ENCODE measurements at regions not wholly inside any gene's neighbourhood (a gene's known extent, or its start where the extent isn't known, plus 50 kb on each side); places are given as distances from the start of the nearest gene placed in this dataset.

DNA sequence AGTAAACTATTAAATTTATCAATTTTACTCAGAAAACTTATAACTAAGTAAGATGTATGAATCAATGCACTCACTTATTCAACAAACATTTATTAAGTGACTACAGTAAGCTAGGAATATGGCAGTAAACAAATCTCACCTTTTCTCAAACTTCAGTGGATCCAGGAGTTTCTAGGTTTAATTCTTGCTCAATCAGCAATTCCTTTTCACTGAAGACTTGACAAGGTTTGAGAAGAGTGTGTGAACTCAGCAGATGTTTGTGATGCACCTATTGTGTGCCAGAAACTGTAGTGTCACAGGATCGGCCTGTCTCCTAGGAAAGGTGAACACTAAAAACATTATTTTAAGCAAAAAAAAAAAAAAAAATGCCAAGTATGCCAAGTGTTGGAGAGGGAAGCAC is 167.8 kb downstream of the ALG10 start:
- no peaks in the 10 kb centered on the region for H3K27me3 ChIP-seq (ENCODE audit: insufficient read depth, insufficient read length)
- H3K9me3 ChIP-seq (ENCODE audit: insufficient read depth, low read length), result no peaks in the 10 kb centered on the region
- H3K36me3 ChIP-seq (ENCODE audit: insufficient read depth, insufficient read length, low read length), result no peaks in the 10 kb centered on the region
- H3K4me1 ChIP-seq (ENCODE audit: insufficient read depth, insufficient read length), result no peaks in the 10 kb centered on the region
- TF ChIP-seq YY1 (IDR thresholded peaks at IDR 0.05; ENCODE audit: insufficient read depth, insufficient read length), result no peak
- DNase-seq (ENCODE audit: low read depth, low spot score), result no peak
- H3K4me3 ChIP-seq (ENCODE audit: insufficient read length, low read depth), result no peak overlapping the region
- no peak overlapping the region for H3K9ac ChIP-seq (ENCODE audit: insufficient read length, low read depth)

DNA sequence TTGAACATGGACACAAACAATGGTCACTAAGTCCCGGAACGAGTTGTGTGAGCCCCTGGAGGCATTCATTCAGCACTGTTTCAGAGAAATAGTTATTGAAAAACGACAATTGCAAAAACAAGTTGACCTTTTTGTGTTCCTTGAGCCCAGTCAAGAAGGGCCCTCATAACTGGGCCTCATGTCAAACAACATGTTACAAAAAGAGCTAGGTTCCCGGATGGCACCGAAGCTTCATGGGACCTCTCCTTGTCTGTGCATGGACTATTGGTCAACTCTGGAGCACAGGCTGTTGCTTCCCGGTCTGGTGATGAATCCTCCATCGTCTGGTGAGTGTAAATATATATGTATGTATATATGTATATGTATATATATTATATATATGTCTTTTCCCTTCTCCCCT is 176.6 kb downstream of the ALG10 start:
- TF ChIP-seq ZNF274 (IDR thresholded peaks at IDR 0.05; ENCODE audit: low read depth, low read length), result no peak
- TF ChIP-seq YY1 (IDR thresholded peaks at IDR 0.05; ENCODE audit: insufficient read depth, insufficient read length), result no peak
- TF ChIP-seq SUZ12 (IDR thresholded peaks at IDR 0.05; ENCODE audit: extremely low read depth, insufficient read depth, insufficient read length), result no peak
- no peak overlapping the region for H3K9ac ChIP-seq (ENCODE audit: insufficient read length, low read depth)
- H3K9me3 ChIP-seq (ENCODE audit: insufficient read depth, low read length), result no peaks in the 10 kb centered on the region
- H3K4me3 ChIP-seq (ENCODE audit: insufficient read length, low read depth), result no peak overlapping the region
- no peaks in the 10 kb centered on the region for H3K4me1 ChIP-seq (ENCODE audit: insufficient read depth, insufficient read length)
- DNase-seq (ENCODE audit: low read depth, low spot score), result no peak
- no peaks in the 10 kb centered on the region for H3K36me3 ChIP-seq (ENCODE audit: insufficient read depth, insufficient read length, low read length)
- H3K27me3 ChIP-seq (ENCODE audit: insufficient read depth, insufficient read length), result no peaks in the 10 kb centered on the region

DNA sequence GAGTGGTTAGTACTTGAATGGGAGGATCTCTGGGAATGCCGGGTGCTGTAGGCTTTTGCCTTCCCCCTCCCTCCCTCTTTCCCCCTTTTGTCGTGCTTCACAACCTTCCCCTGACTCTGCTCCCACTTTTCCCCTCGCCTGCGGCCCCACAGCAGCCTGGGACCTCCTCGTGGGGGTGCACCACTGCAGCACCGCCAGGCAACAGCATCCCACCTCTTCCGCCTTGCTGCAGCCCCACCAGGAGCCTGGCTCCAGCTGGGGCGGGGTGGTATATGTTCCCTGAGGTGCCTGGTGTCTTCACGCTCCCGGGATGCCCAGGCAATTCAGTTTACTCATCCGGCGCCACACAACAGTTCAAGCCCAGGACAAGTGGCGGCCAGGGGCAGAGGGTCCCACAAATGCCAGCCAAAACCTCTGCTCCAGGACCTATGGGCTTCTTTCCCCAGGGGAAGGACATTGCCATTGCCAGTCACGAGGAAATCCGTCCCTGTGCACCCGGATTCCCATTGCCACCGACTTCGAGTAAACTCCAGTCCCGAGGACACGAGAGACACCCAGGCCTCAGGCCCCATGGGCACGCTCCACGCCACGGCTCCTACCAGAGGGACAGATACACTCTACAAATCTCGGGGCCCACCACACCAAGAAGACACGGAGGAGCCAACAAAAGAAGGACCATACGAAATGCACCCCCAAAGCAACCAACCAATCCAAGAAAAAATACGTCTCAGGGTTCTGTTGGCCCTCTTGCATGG is 181.7 kb downstream of the ALG10 start:
- no peaks in the 10 kb centered on the region for H3K9me3 ChIP-seq (ENCODE audit: insufficient read depth, low read length)
- no peak overlapping the region for H3K4me3 ChIP-seq (ENCODE audit: insufficient read length, low read depth)
- DNase-seq (ENCODE audit: low read depth, low spot score), result no peak
- H3K4me1 ChIP-seq (ENCODE audit: insufficient read depth, insufficient read length), result no peaks in the 10 kb centered on the region
- H3K27me3 ChIP-seq (ENCODE audit: insufficient read depth, insufficient read length), result no peaks in the 10 kb centered on the region
- no peaks in the 10 kb centered on the region for H3K36me3 ChIP-seq (ENCODE audit: insufficient read depth, insufficient read length, low read length)
- no peak overlapping the region for H3K9ac ChIP-seq (ENCODE audit: insufficient read length, low read depth)
- no peak for TF ChIP-seq SUZ12 (IDR thresholded peaks at IDR 0.05; ENCODE audit: extremely low read depth, insufficient read depth, insufficient read length)
- TF ChIP-seq ZNF274 (IDR thresholded peaks at IDR 0.05; ENCODE audit: low read depth, low read length), result no peak
- TF ChIP-seq YY1 (IDR thresholded peaks at IDR 0.05; ENCODE audit: insufficient read depth, insufficient read length), result no peak

DNA sequence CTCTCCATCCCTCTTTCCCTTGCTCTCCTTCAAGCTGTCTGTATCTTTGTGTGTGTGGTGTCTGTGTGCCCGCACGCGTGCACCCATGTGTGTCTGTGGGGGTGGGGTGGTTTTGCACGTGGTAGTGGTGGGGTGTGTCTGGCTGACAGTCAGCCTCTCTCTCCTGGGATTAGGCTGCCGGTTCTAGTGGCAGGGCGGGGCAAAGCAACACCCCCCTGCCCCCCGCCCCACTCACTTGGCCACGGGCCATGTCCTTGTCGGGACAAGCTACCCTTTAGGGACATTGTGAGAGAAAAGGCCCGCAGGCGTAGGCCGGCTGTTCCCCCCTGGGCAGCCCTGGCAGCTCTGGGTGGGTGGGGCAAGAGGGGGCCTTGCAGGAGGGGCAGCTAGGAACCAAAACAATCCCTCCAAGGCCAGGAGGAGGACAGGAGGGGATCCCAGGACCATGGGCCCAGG is 182.6 kb downstream of the ALG10 start:
- no peak overlapping the region for H3K4me3 ChIP-seq (ENCODE audit: insufficient read length, low read depth)
- H3K27me3 ChIP-seq (ENCODE audit: insufficient read depth, insufficient read length), result no peaks in the 10 kb centered on the region
- no peaks in the 10 kb centered on the region; the same call in 1 of the 2 replicates for H3K9me3 ChIP-seq (ENCODE audit: insufficient read depth, low read length)
- H3K9ac ChIP-seq (ENCODE audit: insufficient read length, low read depth), result no peak overlapping the region
- H3K36me3 ChIP-seq (ENCODE audit: insufficient read depth, insufficient read length, low read length), result no peaks in the 10 kb centered on the region
- DNase-seq (ENCODE audit: low read depth, low spot score), result no peak
- TF ChIP-seq YY1 (IDR thresholded peaks at IDR 0.05; ENCODE audit: insufficient read depth, insufficient read length), result no peak
- TF ChIP-seq ZNF274 (IDR thresholded peaks at IDR 0.05; ENCODE audit: low read depth, low read length), result no peak
- TF ChIP-seq SUZ12 (IDR thresholded peaks at IDR 0.05; ENCODE audit: extremely low read depth, insufficient read depth, insufficient read length), result no peak
- H3K4me1 ChIP-seq (ENCODE audit: insufficient read depth, insufficient read length), result no peaks in the 10 kb centered on the region

DNA sequence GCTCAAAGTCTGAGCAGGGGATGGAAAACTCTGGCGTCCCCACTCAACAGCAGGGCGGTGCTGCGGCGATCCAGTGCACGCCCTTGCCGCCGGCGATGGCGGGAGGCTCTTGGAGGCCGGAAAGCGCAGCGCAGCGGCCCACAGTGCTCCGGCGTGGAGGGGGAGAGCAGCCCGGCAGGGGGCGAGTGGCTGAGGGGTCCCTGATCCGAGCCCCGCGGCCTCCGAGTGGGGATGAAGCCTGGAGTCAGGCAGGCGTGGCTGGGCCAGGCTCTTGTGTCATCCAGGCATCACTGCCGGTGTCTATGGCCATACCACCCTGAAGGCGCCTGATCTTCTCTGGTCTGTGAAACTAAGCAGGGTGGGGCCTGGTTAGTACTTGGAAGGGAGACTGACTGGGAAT is 183.1 kb downstream of the ALG10 start:
- no peak overlapping the region for H3K4me3 ChIP-seq (ENCODE audit: insufficient read length, low read depth)
- no peaks in the 10 kb centered on the region for H3K4me1 ChIP-seq (ENCODE audit: insufficient read depth, insufficient read length)
- no peaks in the 10 kb centered on the region; the same call in 1 of the 2 replicates for H3K9me3 ChIP-seq (ENCODE audit: insufficient read depth, low read length)
- H3K27me3 ChIP-seq (ENCODE audit: insufficient read depth, insufficient read length), result no peaks in the 10 kb centered on the region
- H3K36me3 ChIP-seq (ENCODE audit: insufficient read depth, insufficient read length, low read length), result no peaks in the 10 kb centered on the region
- DNase-seq (ENCODE audit: low read depth, low spot score), result no peak
- no peak overlapping the region for H3K9ac ChIP-seq (ENCODE audit: insufficient read length, low read depth)
- TF ChIP-seq ZNF274 (IDR thresholded peaks at IDR 0.05; ENCODE audit: low read depth, low read length), result no peak
- no peak for TF ChIP-seq YY1 (IDR thresholded peaks at IDR 0.05; ENCODE audit: insufficient read depth, insufficient read length)
- TF ChIP-seq SUZ12 (IDR thresholded peaks at IDR 0.05; ENCODE audit: extremely low read depth, insufficient read depth, insufficient read length), result no peak

DNA sequence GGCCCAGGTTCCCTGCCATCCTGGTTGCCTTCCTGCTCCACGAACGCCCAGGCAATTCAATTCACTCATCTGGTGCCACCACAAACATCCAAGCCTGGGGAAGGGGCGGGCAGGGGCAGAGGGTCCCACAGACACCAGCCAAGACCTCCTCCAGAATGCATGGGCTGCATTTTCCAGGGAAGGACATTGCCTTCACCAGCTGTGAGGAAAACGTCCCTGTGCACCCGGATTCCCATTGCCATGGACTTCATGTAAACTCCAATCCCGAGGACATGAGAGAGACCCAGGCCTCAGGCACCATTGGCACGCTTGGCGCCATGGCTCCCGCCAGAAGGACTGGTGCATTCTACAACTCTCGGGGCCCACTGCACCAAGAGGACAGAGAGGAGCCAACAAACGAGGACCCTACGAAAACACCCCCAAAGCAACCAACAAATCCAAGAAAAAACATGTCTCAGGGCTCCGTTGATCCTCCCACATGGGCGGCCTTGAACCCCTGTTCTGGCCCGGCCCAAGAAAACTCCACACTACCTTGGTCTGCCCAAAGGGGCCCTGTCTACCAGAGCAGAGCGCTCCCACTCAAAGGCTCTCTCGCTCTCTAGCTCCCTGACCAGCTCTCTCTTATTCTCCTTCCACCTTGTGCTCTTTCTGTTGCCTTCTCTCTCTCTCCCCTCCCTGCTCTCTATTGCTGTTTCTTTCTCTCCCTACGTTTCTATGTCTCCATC is 183.9 kb downstream of the ALG10 start:
- H3K36me3 ChIP-seq (ENCODE audit: insufficient read depth, insufficient read length, low read length), result no peaks in the 10 kb centered on the region
- no peak overlapping the region for H3K4me3 ChIP-seq (ENCODE audit: insufficient read length, low read depth)
- no peaks in the 10 kb centered on the region for H3K27me3 ChIP-seq (ENCODE audit: insufficient read depth, insufficient read length)
- no peak overlapping the region for H3K9ac ChIP-seq (ENCODE audit: insufficient read length, low read depth)
- no peaks in the 10 kb centered on the region; the same call in 1 of the 2 replicates for H3K9me3 ChIP-seq (ENCODE audit: insufficient read depth, low read length)
- H3K4me1 ChIP-seq (ENCODE audit: insufficient read depth, insufficient read length), result no peaks in the 10 kb centered on the region
- DNase-seq (ENCODE audit: low read depth, low spot score), result no peak
- TF ChIP-seq ZNF274 (IDR thresholded peaks at IDR 0.05; ENCODE audit: low read depth, low read length), result no peak
- TF ChIP-seq SUZ12 (IDR thresholded peaks at IDR 0.05; ENCODE audit: extremely low read depth, insufficient read depth, insufficient read length), result no peak
- TF ChIP-seq YY1 (IDR thresholded peaks at IDR 0.05; ENCODE audit: insufficient read depth, insufficient read length), result no peak

DNA sequence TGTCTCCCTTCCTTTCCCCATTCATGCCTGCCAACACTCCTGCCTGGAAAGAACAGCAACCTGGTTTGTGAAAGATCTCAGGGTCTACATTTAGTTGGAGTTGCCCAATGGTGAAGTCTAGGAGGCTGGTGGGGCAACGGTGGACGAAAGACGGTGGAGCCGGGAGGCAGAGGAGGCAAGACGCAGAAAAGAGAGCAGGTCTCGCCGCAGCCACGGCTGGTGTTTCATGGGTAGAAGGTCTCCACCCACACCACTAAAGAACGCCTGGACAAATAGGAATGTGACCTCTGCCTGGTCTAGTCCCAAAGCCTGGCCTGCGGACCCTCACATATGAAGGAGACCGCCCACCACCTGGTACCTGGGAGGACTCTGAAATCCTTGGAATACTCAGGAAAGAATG is 185.6 kb downstream of the ALG10 start:
- Histone ChIP-seq H3K36me3 (ENCODE audit: insufficient read depth, insufficient read length, low read length) (no peaks in the 10 kb centered on the region), H3K9me3 (ENCODE audit: insufficient read depth, low read length) (no peaks in the 10 kb centered on the region; the same call in 1 of the 2 replicates), H3K4me3 (ENCODE audit: insufficient read length, low read depth) (no peak overlapping the region), H3K4me1 (ENCODE audit: insufficient read depth, insufficient read length) (no peaks in the 10 kb centered on the region), H3K27me3 (ENCODE audit: insufficient read depth, insufficient read length) (no peaks in the 10 kb centered on the region), H3K9ac (ENCODE audit: insufficient read length, low read depth) (no peak overlapping the region)
- TF ChIP-seq YY1 (IDR thresholded peaks at IDR 0.05; ENCODE audit: insufficient read depth, insufficient read length) (no peak), SUZ12 (IDR thresholded peaks at IDR 0.05; ENCODE audit: extremely low read depth, insufficient read depth, insufficient read length) (no peak), ZNF274 (IDR thresholded peaks at IDR 0.05; ENCODE audit: low read depth, low read length) (no peak)
- DNase-seq (ENCODE audit: low read depth, low spot score), result no peak
